Endothelial cell of umbilical vein (primary cell): ENCODE measurements at regions not wholly inside any gene's neighbourhood (a gene's known extent, or its start where the extent isn't known, plus 50 kb on each side); places are given as distances from the start of the nearest gene placed in this dataset.
"Not testable (repeated sequence)": the region's sequence is repeated elsewhere in the genome, so short reads cannot be mapped to it uniquely, and the experiment has no call there.

Source experiments
- EZH2 ChIP-seq: IDR thresholded peaks from 2 replicates; pipeline ENCODE4 v1.6.1; 2012; ENCODE audit warnings: borderline replicate concordance, low read depth, mild to moderate bottlenecking, moderate library complexity, low read length, inconsistent platforms; ENCODE audit not compliant: severe bottlenecking
- FOS ChIP-seq: IDR thresholded peaks from 2 replicates; pipeline ENCODE4 v1.6.1; 2011; ENCODE audit warnings: mild to moderate bottlenecking, low read length, moderate library complexity, borderline replicate concordance; ENCODE audit not compliant: insufficient read depth
- GATA2 ChIP-seq: IDR thresholded peaks from 2 replicates; pipeline ENCODE4 v1.7.0; 2011; ENCODE audit warnings: low read depth, mild to moderate bottlenecking, moderate library complexity, mixed read lengths, low read length; ENCODE audit not compliant: insufficient read length, insufficient read depth
- MYC ChIP-seq: IDR thresholded peaks from one replicate; pipeline ENCODE4 v1.6.1; 2011; ENCODE audit warnings: mild to moderate bottlenecking, low read depth, low read length
- POLR2A ChIP-seq: IDR thresholded peaks from 2 replicates; pipeline ENCODE4 v1.6.1; 2012; ENCODE audit warnings: low read depth, mild to moderate bottlenecking, control low read depth, low read length
- POLR2AphosphoS5 ChIP-seq: IDR thresholded peaks from 2 replicates; pipeline ENCODE4 v1.6.1; 2012; ENCODE audit warnings: low read depth, mild to moderate bottlenecking, control low read depth, low read length, moderate library complexity; ENCODE audit not compliant: insufficient read depth
- TF ChIP-seq, protein P1 (sequence below), 2 donors: IDR thresholded peaks; 1 replicate in 1 of 2; 2 replicates in 1 of 2; pipeline ENCODE4 v1.5.1; 2011; ENCODE audit warnings: low read length in 2 of 2, mild to moderate bottlenecking in 2 of 2, moderate library complexity in 2 of 2, control low read depth in 1 of 2, inconsistent platforms in 1 of 2, low read depth in 1 of 2; ENCODE audit not compliant: insufficient read depth in 1 of 2; ENCODE audit errors: extremely low read depth in 1 of 2
- TF ChIP-seq, protein P2 (sequence below): IDR thresholded peaks from 2 replicates; pipeline ENCODE4 v1.6.1; 2011; ENCODE audit not compliant: insufficient read depth, insufficient read length

DNA sequence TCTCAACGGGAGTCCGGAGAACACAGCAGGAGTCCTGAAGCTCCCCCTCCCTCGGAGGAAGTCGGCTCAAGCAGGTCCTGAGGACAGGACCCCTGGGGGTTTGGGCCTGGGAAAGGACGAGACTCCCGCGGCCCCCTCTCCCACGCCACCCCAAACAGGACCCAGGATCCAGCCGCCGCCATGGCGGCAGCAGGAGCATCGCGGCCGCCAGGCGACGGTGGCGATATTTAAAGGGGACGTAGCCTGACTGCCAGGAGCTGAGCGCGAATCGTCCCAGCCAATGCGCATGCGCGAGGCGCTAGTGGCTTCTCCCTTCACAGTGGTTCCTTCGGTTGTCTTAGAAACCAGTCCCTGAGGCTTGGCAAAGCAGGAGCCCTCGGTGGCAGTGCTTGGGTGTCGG is 101.7 kb upstream of the FOXD4L5 start:
- not testable (repeated sequence) for TF ChIP-seq POLR2A, POLR2AphosphoS5, GATA2, EZH2, FOS, MYC
- TF ChIP-seq, protein P1, sequence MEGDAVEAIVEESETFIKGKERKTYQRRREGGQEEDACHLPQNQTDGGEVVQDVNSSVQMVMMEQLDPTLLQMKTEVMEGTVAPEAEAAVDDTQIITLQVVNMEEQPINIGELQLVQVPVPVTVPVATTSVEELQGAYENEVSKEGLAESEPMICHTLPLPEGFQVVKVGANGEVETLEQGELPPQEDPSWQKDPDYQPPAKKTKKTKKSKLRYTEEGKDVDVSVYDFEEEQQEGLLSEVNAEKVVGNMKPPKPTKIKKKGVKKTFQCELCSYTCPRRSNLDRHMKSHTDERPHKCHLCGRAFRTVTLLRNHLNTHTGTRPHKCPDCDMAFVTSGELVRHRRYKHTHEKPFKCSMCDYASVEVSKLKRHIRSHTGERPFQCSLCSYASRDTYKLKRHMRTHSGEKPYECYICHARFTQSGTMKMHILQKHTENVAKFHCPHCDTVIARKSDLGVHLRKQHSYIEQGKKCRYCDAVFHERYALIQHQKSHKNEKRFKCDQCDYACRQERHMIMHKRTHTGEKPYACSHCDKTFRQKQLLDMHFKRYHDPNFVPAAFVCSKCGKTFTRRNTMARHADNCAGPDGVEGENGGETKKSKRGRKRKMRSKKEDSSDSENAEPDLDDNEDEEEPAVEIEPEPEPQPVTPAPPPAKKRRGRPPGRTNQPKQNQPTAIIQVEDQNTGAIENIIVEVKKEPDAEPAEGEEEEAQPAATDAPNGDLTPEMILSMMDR (IDR thresholded peaks at IDR 0.05; ENCODE audit: extremely low read depth in 1 of 2, insufficient read depth in 1 of 2, low read depth in 1 of 2, low read length in 2 of 2): peak in 1 of 2 donors; percentile 3
- TF ChIP-seq, protein P2, sequence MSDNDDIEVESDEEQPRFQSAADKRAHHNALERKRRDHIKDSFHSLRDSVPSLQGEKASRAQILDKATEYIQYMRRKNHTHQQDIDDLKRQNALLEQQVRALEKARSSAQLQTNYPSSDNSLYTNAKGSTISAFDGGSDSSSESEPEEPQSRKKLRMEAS: not testable (repeated sequence)
